Endothelial cell of hepatic sinusoid (primary cell): ENCODE measurements at regions not wholly inside any gene's neighbourhood (a gene's known extent, or its start where the extent isn't known, plus 50 kb on each side); places are given as distances from the start of the nearest gene placed in this dataset.

Experiments used
- in situ Hi-C: cut with HindIII; loops from 2 replicates; pipeline ENCODE4 v1.10.0; 2017; ENCODE audit warnings: low sequenced_read_pairs

DNA sequence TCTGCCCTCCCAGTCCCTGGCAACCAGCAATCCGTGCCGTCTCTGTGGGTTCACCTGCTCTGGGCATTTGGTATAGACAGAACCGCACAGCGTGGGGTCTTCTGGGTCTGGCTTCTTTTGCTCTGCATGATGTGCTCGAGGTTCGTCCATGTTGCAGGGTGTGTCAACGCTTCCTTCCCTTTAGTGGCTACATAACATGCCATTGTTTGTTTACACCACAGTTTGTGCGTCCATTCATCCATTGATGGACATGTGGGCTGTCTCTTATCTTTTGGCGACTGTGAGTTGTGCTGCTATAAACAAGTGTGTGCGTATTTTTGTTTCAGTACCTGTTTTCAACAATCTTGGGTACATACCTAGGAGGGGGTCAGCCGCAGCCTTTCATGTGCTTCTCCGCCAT lies 149.5 kb upstream of the RPS6KA2 start:
- in situ Hi-C loops = no loop called here

GRCh38 chr6:166775923-166776220 lies 148.8 kb upstream of the RPS6KA2 start:
- in situ Hi-C loops = no loop called here

GRCh38 chr6:166775180-166775922 lies 148.3 kb upstream of the RPS6KA2 start:
- in situ Hi-C loops = no loop called here

GRCh38 chr6:166774770-166775169 lies 147.7 kb upstream of the RPS6KA2 start:
- in situ Hi-C loops = no loop called here

DNA sequence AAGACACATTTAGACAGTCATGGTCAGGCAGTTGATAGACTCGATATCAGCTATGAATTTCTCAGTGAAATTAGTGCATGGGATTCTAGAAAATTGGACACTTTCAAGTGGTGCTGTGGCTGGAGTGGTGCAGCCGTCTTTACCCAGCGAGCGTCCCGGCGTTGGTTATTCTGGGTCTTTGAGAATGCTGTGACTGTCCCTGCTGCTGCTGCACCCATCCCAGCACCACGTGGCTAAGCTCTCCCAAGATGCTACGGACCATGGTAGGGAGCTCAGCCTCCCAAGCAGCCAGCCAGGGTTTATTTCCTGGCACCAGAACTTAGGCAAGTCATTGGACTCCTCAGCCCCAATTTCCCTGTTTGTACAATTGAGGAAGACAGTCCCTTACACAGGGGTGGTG lies 147.2 kb upstream of the RPS6KA2 start:
- in situ Hi-C loops = no loop called here

GRCh38 chr6:166772518-166772917 lies 145.5 kb upstream of the RPS6KA2 start:
- in situ Hi-C loops = no loop called here

GRCh38 chr6:166771701-166772100 lies 144.7 kb upstream of the RPS6KA2 start:
- in situ Hi-C loops = no loop called here

DNA sequence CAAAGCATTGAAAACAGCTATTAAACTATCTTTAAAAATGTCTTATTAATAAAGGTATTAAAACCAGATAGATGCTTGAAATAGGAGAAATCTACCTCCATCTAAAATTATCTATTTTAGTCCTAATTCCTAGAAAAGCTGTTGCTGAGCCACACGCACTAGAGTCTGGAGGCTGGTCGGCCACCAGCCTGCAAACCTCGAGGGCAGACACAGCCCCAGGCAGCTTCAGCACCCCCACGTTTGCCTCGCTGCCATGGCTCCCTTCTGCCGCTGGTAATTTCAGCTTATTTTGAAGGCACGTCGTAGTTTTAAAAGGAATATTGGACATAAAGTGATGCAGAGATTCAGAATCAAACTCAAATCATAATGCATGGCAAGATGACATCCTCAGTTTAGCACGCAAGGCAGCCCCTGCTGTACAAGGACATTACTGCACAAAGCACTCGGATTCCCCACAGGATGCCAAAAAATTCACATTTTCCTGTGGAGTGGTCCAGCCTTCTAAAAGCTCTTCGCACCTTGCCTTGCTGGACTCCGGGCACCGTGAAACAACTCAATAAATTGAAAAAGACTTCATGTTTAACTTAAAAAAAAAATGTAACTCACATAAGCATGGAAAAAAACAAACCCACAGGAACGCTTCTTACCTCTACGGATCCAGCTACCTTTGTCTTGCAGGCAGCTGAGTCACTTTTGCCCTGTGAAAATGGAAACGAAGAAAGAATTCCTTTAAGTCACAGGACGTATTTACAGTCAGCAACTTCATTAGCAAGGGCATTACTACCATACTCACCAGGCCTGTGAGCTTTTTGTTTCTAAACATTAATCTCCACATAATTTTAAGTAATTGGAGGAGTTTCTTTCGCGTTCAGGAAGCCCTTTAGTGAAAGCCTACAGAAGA lies 143.4 kb upstream of the RPS6KA2 start:
- in situ Hi-C loops = no loop called here

DNA sequence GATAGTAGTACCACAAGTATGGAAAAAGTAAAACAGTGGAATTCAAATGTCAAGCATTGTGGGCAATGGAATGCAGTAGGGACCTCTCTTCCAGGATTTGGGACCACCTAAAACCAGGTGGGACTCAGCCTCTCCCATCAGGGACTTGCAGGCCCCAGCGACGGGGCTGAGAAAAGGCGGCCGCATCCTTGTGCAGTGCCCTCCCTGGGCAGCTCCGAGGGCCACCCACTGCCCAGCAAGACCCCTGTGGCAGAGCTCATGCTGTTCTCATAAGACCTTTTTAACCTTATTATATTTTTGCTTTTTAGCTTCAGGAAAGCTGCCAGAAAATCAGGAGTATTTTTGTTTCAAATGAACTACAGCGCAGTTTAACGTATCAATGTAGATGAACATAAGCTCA lies 142.6 kb upstream of the RPS6KA2 start:
- in situ Hi-C loops = no loop called here

GRCh38 chr6:166768761-166769160 lies 141.7 kb upstream of the RPS6KA2 start:
- in situ Hi-C loops = no loop called here

- in situ Hi-C loops = no loop called here
Observed at GRCh38 chr6:166767230-166767629, 140.2 kb upstream of the RPS6KA2 start.

- in situ Hi-C loops = no loop called here
Observed at GRCh38 chr6:166766769-166767168, 139.7 kb upstream of the RPS6KA2 start.

DNA sequence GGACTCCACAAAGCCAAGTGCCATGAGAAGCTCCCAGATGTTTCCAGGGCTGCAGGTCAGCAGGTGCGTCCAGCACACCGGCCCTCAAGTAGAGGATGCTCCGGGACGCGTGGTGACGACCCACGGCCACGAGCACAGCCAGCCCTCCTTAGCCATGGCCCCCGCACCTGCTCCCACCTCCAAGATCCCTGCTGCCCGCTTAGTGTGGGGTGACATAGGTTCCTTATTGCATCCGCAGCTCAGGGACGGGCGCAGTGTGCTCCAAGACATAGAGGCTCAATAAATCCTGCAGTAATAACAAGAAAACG lies 138.1 kb upstream of the RPS6KA2 start:
- in situ Hi-C loops = no loop called here

DNA sequence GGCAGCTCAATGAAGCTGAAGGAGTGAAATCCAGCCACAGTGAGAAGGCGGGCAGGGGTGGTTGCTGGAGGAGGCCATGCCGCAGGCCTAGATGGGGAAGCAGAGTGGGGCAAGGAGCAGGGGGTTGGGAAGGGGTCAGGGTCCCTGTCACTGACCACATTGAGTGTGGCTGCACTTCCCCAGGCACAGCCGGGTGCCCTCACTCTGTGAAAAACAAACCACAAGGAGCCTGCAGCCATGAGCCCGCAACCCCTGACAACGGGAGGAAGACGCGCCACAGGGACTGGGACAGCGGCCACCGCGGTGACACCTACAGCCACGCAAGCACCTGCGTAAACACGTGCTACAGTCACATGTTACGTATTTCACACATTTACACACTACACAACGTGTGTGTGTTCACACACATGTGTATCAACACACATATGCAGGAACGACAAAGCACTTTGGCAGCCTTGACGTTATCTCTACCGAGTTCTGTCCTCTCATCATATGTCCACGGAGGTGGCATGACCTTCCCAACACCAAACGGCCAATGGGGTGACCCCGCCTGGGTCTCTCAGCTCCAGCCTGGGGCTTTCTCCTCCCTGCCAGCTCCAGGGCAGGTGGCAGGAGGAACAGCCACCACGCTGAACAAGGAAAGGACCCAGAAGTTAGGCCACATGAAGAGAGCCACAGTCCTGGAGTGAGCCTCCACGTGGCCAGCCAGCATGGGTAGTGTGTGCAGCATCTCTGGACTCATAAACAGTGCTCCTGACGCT lies 137.6 kb upstream of the RPS6KA2 start:
- in situ Hi-C loops = no loop called here

DNA sequence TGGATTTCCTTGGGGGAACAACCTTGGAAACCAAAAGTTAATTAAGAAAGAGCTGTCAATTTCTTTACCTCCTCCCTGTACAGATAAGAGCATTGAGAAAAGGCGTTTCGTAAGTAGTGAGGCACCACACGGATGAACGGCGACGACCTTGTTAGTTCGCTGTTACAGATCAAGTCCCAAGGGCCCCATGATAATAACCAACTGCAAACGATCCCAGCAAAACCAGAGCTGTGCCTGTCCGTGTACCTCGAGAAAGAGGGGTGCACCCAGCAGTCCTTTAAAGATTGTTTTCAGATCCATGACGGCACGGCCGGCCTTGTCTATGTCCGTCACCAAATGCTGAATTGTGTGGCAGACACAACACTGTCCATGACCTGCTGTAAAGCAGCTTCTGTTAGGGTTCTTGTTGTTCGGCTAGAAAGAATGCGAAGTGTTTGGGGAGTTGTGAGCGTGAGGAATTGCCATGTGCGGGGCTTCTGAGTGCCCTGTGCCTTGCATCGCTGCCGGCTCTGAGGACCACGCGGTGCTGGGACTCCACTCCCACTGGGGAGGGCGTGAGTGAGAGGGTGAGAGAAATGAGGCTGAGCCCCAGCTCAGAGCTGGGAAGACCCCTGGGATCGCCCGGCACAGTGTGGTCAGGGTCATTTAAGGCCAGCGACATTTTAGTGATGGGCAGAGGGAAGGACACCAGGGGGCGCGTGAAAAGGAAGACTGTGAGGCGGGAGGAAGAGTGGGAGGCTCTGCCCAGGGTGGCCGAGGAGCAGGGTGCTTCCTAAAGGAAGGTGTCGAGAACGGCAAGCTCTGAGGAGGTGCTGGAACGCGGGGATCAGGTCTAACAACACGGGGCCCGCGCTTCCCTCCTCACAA lies 136.8 kb upstream of the RPS6KA2 start:
- in situ Hi-C loops = no loop called here

DNA sequence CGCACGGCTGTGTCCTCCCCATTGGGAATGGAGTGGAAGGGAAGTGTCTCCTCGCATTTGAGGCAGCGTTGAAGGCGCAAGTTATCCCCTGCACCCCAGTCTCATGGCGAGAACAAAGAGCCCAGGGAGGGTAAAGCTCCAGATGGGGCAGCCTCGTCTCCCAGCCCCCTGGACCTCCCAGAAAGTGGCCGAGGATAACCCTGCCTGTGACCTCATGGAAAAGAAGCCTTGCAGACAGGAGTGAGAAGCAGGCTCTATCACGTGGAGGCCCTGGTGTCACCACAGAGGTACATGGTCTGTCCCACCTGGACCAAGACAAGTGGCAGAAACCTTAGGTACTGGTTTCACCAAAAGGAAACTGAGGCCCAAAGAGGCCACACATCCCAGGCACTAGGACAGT lies 134.8 kb upstream of the RPS6KA2 start:
- in situ Hi-C loops = no loop called here

DNA sequence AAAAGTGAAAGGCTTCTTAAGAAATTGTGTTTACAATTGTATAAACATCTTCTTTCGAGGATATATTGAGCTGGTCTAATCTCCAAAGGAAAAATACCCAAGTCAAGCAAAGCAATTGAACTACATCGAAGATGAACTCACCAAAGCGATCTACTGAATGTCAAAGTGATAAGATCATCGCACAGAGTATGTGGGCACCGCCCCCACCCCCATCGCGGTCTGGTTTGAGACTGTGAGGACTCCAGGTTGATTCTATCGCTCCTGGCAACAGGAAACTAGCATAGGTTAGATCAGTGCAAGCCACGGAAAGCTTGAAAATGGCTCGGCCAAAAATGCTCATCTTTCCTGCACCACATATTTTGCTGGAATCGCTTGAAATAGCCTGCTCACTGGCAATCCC lies 133.2 kb upstream of the RPS6KA2 start:
- in situ Hi-C loops = no loop called here

GRCh38 chr6:166758136-166758704 lies 131.2 kb upstream of the RPS6KA2 start:
- in situ Hi-C loops = no loop called here

DNA sequence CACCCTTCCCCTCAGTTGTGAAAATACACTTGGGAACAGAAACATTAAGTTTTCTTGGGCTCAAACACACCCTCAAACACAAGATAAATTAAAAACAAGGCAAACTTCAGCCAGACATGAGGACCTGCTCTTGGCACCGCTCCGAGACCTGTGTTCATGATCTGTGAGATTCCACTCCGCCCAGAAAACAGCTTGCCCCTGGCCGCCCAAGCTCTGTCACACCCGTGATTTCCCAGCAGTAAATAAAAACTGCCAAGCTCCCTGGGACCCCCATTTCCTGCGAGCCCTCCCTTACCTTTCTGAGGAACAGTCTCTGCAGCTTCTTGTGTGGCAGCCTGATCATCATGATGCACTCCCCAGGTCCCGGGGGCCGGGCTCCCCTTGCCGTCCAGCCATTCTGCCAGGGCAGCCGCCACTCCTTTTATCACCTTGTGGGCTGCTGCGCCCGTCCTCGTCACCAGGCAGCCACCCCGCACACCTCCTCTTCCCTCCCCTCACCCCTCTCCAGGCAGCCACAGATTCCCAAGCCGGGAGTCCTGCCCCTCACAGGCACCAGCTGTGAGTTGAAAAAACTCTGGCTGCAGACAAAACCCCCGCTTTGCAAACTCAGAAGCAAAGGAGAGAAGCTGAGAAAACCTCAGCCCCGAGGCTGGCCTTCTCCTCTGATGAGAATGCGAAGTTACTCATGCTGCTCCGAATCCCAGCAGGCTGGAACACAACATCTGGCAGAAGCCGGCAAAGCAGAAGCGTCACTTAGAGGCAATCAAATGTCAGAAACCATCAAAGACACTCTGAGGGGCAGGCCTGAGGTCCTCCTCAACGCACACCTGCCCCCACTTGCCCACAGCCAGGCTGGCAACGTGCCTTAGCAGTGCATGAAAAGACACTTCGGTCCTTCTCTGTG lies 130.4 kb upstream of the RPS6KA2 start:
- in situ Hi-C loops = no loop called here
